ENCODE measurements at regions not wholly inside any gene's neighbourhood (a gene's known extent, or its start where the extent isn't known, plus 50 kb on each side); places are given as distances from the start of the nearest gene placed in this dataset.

DNA sequence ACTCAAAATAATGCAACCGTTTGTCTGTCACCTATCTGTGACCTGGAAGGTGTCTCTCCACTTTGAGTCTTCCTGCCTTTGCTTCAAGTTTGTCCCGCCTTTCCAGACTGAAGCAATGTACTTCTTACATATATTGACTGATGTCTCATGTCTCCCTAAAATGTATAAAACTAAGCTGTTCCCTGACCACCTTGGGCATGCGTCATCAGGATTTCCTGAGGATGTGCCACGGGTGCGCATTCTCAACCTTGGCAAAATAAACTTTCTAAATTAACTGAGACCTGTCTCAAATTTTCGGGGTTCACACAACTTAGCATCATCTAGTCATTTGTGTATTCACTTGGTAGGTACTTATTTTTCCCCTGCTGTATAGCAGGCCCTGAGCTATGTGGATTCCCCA lies 65.3 kb upstream of the JCAD start:
- TF ChIP-seq, protein P1, sequence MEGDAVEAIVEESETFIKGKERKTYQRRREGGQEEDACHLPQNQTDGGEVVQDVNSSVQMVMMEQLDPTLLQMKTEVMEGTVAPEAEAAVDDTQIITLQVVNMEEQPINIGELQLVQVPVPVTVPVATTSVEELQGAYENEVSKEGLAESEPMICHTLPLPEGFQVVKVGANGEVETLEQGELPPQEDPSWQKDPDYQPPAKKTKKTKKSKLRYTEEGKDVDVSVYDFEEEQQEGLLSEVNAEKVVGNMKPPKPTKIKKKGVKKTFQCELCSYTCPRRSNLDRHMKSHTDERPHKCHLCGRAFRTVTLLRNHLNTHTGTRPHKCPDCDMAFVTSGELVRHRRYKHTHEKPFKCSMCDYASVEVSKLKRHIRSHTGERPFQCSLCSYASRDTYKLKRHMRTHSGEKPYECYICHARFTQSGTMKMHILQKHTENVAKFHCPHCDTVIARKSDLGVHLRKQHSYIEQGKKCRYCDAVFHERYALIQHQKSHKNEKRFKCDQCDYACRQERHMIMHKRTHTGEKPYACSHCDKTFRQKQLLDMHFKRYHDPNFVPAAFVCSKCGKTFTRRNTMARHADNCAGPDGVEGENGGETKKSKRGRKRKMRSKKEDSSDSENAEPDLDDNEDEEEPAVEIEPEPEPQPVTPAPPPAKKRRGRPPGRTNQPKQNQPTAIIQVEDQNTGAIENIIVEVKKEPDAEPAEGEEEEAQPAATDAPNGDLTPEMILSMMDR (IDR thresholded peaks at IDR 0.05; ENCODE audit: poor library complexity, severe bottlenecking): no peak
- TF ChIP-seq EZH2 (IDR thresholded peaks at IDR 0.05; ENCODE audit: borderline replicate concordance, insufficient read depth, low read length, poor library complexity, severe bottlenecking): no peak
- no peak for TF ChIP-seq EP300 (conservative IDR thresholded peaks at IDR 0.05; ENCODE audit: poor library complexity, severe bottlenecking)
- TF ChIP-seq RAD21 (conservative IDR thresholded peaks at IDR 0.05): no peak
- no peak for TF ChIP-seq TAF1 (IDR thresholded peaks at IDR 0.05; ENCODE audit: low read depth)
- TF ChIP-seq, protein P2, sequence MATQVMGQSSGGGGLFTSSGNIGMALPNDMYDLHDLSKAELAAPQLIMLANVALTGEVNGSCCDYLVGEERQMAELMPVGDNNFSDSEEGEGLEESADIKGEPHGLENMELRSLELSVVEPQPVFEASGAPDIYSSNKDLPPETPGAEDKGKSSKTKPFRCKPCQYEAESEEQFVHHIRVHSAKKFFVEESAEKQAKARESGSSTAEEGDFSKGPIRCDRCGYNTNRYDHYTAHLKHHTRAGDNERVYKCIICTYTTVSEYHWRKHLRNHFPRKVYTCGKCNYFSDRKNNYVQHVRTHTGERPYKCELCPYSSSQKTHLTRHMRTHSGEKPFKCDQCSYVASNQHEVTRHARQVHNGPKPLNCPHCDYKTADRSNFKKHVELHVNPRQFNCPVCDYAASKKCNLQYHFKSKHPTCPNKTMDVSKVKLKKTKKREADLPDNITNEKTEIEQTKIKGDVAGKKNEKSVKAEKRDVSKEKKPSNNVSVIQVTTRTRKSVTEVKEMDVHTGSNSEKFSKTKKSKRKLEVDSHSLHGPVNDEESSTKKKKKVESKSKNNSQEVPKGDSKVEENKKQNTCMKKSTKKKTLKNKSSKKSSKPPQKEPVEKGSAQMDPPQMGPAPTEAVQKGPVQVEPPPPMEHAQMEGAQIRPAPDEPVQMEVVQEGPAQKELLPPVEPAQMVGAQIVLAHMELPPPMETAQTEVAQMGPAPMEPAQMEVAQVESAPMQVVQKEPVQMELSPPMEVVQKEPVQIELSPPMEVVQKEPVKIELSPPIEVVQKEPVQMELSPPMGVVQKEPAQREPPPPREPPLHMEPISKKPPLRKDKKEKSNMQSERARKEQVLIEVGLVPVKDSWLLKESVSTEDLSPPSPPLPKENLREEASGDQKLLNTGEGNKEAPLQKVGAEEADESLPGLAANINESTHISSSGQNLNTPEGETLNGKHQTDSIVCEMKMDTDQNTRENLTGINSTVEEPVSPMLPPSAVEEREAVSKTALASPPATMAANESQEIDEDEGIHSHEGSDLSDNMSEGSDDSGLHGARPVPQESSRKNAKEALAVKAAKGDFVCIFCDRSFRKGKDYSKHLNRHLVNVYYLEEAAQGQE (IDR thresholded peaks at IDR 0.05; ENCODE audit: borderline replicate concordance): no peak
